GM18868 (cell line): ENCODE measurements at regions not wholly inside any gene's neighbourhood (a gene's known extent, or its start where the extent isn't known, plus 50 kb on each side); places are given as distances from the start of the nearest gene placed in this dataset.

ENCODE experiments used
- ATAC-seq: cut with Tn5 transposase; IDR thresholded peaks from one replicate; pipeline ENCODE4 v1.9.1; 2021; ENCODE audit warnings: mild to moderate bottlenecking, moderate library complexity; ENCODE audit not compliant: unreplicated experiment

- no peak for ATAC-seq
These were observed 306.6 kb downstream of the SLC6A15 start for GRCh38 chr12:84605983-84606382.

GRCh38 chr12:84604551-84604950, 308.0 kb downstream of the SLC6A15 start:
- no peak for ATAC-seq

GRCh38 chr12:84603484-84604248, 308.9 kb downstream of the SLC6A15 start:
- ATAC-seq = no peak

GRCh38 chr12:84601483-84601882, 311.1 kb downstream of the SLC6A15 start:
- ATAC-seq = no peak

- ATAC-seq = no peak
These were observed 313.1 kb downstream of the SLC6A15 start for GRCh38 chr12:84599539-84599938.

- ATAC-seq = no peak
These were observed 316.3 kb downstream of the SLC6A15 start for GRCh38 chr12:84596266-84596665.

GRCh38 chr12:84594157-84594556, 318.4 kb downstream of the SLC6A15 start:
- ATAC-seq = no peak

GRCh38 chr12:84585776-84586395, 326.7 kb downstream of the SLC6A15 start:
- ATAC-seq = no peak

GRCh38 chr12:84572196-84572595, 340.4 kb downstream of the SLC6A15 start:
- no peak for ATAC-seq

- no peak for ATAC-seq
These were observed 350.3 kb downstream of the SLC6A15 start for GRCh38 chr12:84562331-84562730.

- no peak for ATAC-seq
These were observed 351.2 kb downstream of the SLC6A15 start for GRCh38 chr12:84561351-84561750.

GRCh38 chr12:84554199-84554723, 358.3 kb downstream of the SLC6A15 start:
- ATAC-seq = no peak

GRCh38 chr12:84553331-84554117, 359.1 kb downstream of the SLC6A15 start:
- no peak for ATAC-seq

GRCh38 chr12:84551373-84551772, 361.2 kb downstream of the SLC6A15 start:
- no peak for ATAC-seq

GRCh38 chr12:84550518-84550917, 362.1 kb downstream of the SLC6A15 start:
- no peak for ATAC-seq

- ATAC-seq = no peak
These were observed 370.3 kb downstream of the SLC6A15 start for GRCh38 chr12:84542289-84542688.

GRCh38 chr12:84537666-84538065, 374.9 kb downstream of the SLC6A15 start:
- no peak for ATAC-seq

- no peak for ATAC-seq
These were observed 399.8 kb downstream of the SLC6A15 start for GRCh38 chr12:84512751-84513150.

- no peak for ATAC-seq
These were observed 403.7 kb downstream of the SLC6A15 start for GRCh38 chr12:84508851-84509260.

- ATAC-seq = peak; percentile 89
These were observed 404.4 kb downstream of the SLC6A15 start for GRCh38 chr12:84507956-84508850.
